RCC 7860 (cell line): ENCODE measurements at regions not wholly inside any gene's neighbourhood (a gene's known extent, or its start where the extent isn't known, plus 50 kb on each side); places are given as distances from the start of the nearest gene placed in this dataset.

Experiments used
- DNase-seq: peaks from one replicate; pipeline ENCODE4 v3.0.0-alpha.2; 2015; ENCODE audit warnings: low spot score
- FAIRE-seq: peaks from 2 replicates; lab custom pipeline; 2012; peaks lifted over from hg19 to GRCh38; lab: Jason Lieb, UNC

DNA sequence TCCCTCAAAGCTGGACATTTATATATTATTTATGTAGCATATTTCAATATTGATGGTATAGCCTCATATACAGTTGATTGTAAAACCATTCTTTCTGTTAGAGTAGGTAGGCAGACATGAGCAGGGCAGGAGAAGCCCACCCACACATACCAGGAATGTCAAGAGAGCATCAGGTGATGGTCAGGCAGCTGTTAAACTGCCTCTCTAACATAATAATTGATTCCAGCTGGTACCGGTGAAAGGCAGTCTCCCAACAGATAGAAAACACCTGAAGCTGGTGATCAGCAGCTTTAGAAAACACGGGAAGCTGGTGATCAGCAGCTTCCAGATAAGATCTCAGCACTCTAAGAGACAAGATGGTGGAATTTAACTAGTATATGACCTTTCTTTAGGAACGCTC, 132.9 kb downstream of the SLITRK6 start:
- DNase-seq (no peak), FAIRE-seq (no peak)

DNA sequence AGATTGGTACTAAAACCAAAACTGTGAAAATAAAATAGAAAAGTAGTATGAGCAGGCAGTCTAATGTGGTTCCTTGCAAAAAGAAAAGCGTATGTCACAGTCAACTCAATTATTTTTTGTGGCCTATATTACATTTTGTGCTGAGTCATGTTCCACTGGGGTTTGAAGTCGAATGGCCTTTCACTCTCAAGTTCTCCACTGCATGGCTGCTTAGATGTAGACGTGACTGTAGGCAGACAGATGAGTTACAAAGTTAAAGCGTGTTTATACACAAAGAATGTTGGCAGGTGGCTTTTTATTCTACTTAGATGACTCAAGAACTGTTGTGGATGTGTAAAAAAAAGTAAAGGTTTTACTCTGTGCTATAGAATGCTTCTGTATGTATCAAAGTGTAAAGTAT, 133.9 kb downstream of the SLITRK6 start:
- DNase-seq (peak; percentile 18), FAIRE-seq (peak; percentile 16)

DNA sequence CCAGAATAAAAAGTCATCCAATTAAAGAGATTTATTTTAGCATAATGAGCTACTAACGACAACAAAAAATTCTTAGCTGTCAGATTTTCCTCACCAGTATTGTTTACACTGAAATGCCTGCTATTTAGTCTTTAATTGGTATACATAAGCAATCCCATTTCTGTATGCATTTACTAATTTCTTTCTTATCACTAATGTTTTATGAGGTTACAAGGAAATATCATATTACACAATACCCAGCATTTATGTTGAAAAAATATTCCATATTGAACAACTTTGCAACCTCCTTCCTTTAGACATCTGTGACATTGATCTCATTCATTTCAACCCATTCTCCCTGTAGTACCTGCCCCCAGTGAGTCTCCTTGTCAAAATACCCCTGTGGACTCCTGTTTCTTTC, 135.4 kb downstream of the SLITRK6 start:
- FAIRE-seq (no peak), DNase-seq (no peak)

DNA sequence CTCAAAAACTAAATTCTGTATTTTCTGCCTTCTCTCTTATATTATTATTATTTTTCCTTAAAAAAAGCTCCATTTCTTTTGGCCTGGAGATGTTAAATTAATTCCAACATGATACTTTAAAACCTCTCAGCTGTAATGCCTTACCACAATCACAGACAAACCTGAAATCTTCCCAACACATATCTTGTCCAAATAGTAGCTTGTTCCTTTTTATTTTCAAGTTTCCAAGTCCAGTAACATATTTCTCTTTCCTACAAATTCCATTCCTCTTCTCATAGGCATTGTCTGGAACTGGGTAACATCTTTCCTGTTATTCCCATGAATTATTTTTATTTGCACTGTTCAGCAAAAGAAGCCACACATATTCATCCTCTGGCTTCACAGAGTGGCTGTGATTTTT, 137.0 kb downstream of the SLITRK6 start:
- FAIRE-seq: no peak
- DNase-seq: no peak

DNA sequence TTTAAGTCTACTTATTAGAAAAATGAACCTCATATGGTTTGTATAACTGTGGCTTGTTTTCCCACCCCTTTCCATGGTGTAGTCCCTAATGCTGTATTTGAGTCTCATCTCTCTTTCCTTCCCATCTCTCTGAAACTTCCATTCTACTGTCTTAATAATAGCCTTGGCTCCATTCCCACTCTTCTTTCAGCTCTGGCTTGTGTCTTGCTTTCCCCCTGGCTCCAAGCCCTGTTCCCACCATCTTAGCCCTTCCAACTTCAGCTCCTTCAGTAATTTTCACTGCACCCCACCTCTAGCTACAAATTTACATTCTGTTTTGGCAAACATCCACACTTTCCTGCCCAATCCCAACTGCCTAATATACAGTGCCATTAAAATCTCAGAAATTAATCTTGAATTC, 137.5 kb downstream of the SLITRK6 start:
- no peak for FAIRE-seq
- no peak for DNase-seq

DNA sequence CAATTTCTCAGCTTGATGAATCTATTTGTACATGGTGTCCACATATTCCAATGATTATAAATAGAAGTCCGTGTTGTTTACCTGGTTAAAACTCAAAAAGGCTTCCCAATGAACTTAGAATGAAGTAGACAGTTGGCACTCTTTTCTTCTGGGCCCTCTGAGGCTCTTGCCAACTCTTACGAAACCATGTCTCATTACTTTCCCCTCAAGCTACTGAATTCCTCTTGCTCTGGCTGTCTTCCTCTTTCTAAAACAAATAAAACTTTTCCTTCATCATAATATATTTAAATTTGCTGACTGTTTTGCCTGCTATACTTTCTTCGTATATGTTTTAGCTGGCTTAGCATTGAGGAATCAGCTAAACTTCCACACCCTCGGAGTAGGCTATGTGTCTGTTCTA, 139.7 kb downstream of the SLITRK6 start:
- no peak for FAIRE-seq
- DNase-seq: no peak

DNA sequence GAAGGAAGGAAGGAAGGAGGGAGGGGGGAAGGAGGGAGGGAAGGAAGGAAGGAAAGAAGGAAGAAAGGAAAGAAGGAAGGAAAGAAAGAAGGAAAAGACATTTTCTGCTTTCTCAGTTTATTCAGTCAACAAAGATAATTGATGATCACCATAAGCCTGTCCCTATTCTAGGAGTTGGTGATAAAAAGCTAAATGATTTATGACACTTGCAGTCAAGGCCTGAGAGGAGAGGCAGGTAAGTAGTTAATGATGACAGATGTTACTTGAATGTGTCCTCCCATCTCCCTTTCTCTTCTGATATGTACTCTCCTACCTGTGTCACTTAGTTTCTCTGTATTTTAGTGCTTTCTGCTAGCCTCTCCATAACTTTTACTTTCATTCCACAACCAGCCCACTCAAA, 141.3 kb downstream of the SLITRK6 start:
- DNase-seq (no peak), FAIRE-seq (no peak)

DNA sequence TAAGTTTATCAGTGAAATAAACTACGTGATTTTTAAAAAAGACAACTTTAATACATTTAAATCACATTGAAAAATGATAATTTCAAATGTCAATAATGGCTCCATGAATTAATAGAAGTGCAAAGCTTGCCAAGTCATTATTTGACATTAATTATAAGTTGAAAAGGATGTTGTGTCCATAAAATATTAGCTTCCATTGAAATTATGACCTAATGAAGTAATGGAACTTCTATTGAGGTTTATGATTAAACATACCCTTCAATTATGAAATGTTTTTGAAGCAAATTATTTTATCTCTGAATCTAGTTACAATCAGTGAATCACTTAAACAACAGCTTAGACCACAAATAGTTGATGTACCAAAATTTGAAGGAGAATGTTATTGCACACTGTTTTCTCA, 144.2 kb downstream of the SLITRK6 start:
- no peak for DNase-seq
- no peak for FAIRE-seq

DNA sequence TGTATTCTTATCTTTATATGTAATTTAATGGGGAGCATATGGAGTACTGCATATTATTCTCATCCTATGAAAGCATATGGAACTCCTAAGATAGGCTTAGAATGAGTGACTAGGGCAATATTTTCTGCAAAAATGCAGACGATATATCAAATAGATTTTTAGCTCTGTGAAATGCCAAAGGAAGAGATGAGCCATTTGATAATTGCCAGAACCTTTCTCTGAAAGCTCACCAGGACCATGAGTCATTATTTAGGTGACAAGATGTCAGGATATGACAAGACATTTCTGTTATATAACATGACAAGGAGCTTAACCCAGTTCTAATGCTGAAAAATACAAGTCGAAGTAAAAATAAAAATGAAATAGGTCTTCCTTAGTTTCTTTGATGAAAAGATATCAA, 145.0 kb downstream of the SLITRK6 start:
- FAIRE-seq: no peak
- no peak for DNase-seq

DNA sequence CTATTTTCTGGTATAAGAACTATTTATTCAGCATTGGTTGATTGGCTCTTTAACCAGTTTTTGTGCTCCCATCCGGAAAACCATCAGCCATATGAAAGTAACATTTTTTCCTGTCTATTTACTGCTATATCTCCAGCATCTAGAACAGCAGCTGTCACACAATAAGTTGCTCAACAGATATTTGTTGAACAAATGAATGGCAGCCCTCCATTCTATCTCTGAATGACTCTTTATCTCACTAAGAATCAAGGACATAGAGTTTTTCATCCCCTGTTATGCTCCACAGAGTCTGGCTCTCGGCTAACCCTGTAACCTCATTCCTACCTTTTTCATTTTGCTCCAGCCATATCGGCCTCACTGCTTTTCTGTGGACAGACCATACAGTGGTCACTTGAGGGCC, 145.5 kb downstream of the SLITRK6 start:
- FAIRE-seq: no peak
- no peak for DNase-seq

DNA sequence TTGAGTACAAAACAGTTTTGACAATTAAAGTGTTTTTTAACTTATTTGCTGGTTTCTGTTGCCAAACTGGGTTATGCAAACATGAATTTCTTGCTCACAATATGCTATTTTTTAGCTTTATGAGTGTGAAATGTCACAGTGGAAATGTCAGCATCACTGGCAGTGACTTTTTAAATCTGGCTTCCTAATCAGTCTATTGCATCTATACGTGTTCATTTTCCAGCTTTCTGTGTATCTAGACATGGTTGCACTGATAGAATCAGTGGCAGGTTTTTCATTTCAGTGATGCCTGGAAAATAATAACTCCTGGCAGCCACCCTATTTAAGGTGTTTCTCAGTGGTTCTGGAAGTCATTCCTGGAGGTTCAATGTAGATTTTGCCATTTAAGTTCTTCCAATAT, 146.7 kb downstream of the SLITRK6 start:
- DNase-seq (no peak), FAIRE-seq (no peak)

DNA sequence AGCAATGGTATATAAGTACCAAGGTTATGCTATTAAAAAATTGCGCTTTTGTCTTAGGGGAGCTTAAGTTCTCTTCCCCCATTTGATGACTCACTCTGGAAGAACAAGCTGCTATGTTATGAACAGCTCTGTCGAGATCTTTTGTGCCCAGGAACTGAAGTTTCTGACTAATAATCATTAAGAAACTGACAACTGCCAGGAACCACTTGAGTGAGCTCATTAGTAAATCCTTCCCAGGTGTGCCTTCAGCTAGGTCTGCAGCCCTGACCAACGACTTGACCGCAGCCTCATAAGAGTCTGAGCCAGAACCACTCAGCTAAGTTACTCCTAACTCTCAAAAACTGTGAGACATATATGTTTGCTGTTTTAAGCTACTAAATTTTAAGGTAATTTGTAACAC, 147.8 kb downstream of the SLITRK6 start:
- FAIRE-seq: no peak
- no peak for DNase-seq

DNA sequence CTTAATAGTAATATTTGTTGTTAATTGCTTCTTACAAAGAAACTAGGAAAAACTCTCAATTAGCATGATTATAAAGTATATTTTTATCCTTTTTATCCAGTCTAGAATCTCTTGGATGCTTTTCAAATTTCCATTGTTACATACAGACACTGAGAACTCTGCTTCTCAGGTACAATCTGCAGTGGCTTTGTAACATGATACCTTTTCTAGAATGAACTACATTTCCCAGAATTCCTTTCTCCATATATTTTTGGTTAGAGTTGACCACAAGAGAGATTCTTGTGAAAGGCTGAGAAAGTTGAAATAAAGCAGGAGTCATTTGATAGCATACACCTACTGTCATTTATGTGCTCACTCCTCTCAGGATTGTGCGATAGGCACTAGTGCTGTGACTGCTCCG, 148.6 kb downstream of the SLITRK6 start:
- FAIRE-seq (no peak), DNase-seq (no peak)

DNA sequence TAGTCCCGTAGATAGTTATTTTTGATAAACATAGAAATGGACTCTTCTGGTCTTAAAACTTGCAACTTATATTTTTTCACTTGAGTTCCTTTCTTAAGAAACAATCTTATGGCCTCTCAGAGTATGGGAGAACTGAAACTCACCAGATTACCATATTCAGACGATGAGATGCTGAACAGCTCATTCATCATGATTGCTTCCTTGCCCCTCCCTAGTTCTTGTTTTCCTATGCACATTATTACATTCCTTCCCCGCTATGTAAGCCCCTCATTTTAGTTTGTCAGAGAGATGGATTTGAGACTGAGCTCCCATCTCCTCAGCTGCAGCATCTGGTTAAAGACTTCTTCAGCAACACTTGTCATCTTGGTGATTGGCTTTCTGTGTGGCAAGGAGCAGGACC, 158.5 kb downstream of the SLITRK6 start:
- no peak for FAIRE-seq
- no peak for DNase-seq

DNA sequence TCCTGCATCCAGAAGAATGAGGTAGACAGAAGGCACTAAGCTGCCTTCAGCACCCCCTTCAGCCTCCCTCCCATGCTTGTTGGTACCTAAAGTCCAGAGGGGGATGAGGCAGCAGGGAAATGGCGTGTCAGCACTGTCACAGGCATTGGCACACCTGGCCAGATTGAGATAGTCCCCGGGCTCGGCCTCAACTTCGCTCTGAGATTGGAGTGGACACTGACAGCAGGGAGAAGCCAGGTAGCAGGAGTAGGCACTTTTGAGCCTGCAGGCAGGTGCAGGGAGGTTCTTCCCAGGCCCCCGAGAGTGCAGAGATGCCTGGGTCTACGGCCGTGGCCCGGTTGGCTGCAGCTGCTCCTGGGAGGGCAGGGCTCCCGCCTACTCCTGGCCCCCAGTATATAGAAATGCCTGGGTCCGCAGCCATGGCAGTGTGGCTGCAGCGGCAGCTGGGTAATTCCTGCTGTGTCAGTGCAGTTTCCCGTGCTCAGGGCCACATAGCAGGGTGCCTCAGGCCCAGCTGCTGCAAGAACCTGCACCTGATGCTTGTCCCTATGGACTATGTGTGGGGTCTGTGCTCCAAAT, 160.3 kb downstream of the SLITRK6 start:
- DNase-seq: no peak
- no peak for FAIRE-seq

DNA sequence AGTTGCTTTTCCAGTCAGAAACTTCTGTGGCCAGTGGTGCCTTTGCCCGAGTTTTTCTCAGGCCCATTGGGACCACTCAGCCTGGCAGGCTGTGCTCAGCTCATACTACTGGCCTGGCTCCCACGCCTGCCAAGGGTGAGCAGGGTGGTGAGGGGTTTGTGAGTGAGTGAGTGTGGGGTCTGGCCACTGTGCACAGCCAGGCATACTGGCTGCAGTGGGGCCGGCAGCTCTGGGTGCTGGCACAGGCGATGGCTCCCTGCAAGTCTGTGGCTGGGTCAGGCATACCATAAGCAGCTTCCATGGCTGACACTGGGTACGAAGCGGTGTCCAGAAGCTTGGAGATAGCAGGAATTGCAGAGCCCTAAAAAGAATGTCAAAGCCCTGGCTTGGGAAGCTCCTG, 161.0 kb downstream of the SLITRK6 start:
- no peak for DNase-seq
- FAIRE-seq: no peak

DNA sequence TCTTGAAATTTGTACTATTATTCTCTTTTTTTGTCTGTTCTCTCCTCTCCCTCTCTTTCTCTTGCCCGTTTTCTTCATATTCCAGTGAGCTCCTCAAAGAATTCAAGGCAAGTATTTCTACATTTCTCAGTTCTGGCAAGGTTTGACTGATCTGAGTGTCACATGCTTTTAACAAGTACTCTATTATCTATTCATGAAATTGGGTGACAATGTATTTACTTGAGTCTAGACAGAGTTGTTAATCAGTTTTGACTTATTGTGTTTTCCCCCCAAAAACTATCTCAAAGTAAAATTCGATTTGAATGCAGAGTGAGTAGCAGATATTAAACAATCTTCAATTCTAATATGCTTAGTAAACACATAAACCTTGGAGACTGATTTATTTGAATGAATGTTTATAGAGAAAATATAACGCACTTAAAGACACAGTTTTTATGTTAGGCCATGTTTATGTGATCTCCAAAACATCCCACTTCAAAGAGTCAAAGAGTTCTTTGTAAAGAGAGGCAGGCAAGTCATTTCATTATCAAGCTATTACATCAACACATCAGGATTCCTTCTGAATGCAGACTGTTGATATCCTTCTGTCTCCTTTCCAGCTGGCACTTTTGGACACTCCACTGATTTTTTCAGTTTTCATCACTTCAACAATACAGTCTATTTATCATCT, 166.6 kb downstream of the SLITRK6 start:
- FAIRE-seq (no peak), DNase-seq (no peak)

DNA sequence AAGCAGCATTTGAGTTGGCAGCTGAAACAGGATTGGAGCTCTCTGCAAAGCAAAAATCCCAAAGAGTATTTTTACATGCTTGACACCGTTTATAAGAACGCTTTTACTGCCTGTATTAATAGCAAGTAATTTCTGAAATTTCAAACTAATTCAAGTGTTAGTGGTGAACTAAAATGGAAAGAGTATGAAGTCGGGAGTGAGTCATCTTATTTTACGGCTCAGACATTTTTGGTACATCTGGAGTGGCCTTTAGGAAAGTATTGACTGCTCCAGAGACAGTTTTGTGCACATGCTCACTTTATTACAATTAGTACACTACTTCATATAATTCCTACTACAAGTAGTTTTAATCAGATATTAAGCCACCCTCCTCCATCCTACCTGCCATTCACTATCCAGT, 167.4 kb downstream of the SLITRK6 start:
- DNase-seq (no peak), FAIRE-seq (no peak)

DNA sequence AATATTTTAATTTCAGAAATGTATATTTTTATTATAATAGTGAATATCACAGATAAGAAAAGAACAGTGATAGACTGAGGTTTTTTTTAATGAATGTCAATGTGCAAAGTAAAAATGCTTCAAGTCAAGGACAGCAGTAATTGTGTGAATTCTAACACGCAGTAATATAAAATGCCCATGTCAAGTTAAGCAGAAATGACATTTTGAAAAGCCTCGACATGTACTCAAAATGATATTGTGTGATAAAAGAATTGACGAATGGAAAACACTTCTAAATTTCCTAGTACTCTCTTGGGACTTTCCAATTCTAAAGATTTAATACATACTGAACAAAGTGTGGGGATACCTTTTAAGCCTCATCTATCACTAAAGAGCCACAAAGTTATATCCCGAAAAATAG, 172.6 kb downstream of the SLITRK6 start:
- FAIRE-seq: no peak
- DNase-seq: no peak

DNA sequence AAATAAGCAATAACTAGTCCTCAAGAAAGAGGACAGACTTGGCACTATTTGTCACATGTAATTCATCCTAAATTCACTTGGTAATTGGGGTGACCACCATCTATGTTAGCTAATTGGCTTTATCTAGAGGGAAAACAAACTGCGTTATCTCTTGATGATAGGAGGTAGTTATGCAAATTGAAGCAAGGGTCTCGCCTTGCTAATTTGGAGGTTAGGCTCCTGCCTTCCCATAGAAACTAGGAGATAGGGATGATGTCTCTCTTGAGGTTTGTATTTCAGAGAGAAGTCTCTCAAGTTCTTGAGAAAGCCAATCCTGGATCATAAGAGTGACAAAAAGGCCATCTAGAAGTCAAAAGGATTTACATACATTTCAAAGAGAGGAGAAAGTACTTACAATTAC, 179.9 kb downstream of the SLITRK6 start:
- DNase-seq: no peak
- FAIRE-seq: no peak

DNA sequence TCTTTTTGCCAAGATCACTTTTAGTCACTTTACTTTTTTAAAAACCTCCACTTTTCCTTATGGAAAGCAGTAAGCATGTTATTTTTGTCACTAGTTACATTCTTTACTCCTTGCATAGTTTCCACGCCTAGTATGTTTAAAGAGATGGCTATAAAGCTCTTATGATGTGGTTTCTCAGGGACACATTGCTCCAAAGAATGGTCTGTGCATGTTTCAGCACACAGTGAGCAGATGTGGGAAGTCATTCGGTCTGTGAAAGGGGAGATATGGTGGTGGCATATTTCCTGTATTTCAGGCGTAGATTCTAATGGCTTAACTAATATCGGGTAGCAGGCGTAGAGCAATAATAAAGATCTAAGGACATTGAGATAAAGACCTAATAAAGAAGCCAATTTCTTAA, 180.7 kb downstream of the SLITRK6 start:
- DNase-seq: no peak
- no peak for FAIRE-seq

DNA sequence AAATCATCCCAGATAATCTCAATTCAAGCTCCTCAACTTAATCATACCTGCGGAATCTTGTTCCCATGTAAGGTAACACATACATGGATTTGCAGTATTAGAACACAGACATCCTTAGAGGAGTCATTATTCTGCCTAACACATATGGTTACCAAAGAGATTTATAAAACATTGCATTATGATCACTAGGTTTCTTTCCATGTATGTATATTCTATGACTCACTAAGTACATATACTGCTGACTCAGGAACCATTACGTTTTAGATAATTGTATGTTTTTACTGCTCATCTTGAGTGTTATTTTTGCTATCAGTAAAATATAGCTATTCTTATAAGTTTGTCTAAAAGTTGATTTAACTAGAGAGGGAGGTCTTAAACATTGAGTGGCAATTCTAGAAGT, 182.9 kb downstream of the SLITRK6 start:
- no peak for FAIRE-seq
- no peak for DNase-seq

DNA sequence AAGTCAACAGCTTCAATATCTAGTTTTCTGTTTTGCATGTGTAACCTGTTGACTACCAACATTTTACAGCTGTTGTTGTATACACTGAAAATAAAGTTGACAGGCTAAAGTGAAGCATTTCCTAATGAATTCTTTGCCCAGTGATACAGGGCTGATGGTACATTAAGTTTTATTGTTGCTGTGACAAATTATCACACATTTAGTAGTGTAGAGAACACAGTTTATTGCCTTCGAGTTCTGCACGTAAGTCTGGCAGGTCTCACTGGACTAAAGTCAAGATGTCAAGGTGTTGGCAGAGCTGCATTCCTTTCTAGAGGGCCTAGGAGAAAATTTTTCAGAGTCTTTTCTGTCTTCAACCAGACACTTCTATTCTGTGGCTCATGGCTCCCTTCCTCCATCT, 184.2 kb downstream of the SLITRK6 start:
- no peak for FAIRE-seq
- no peak for DNase-seq
